ENCODE measurements at regions not wholly inside any gene's neighbourhood (a gene's known extent, or its start where the extent isn't known, plus 50 kb on each side); places are given as distances from the start of the nearest gene placed in this dataset.

- ATAC-seq (no peak), FAIRE-seq (no peak), DNase-seq (ENCODE audit: low read depth in 1 of 2, low spot score in 1 of 2) (no peak)
- TF ChIP-seq KDM1A (IDR thresholded peaks at IDR 0.05; ENCODE audit: low read depth) (peak; percentile 56; the same call in 1 of the 2 replicates), CHD4 (IDR thresholded peaks at IDR 0.05; ENCODE audit: borderline replicate concordance) (peak; percentile 93; the same call in 1 of the 2 replicates), HEYL (CRISPR knock-in tag; IDR thresholded peaks at IDR 0.05) (no peak)
- WGBS (ENCODE audit: missing lambda C conversion rate) = 84% methylated on average over 12 of the region's 12 CpGs
- POLR2A ChIA-PET = no interaction called here
- no peak overlapping the region for H3K4me2 ChIP-seq
- no peaks in the 10 kb centered on the region for H3K9me3 ChIP-seq
- no peak overlapping the region for H3K4me3 ChIP-seq
- peaks cover 9% of the 10 kb centered on the region; the same call in 2 of the 3 replicates for H3K4me1 ChIP-seq
- CTCF ChIA-PET = interaction anchor here (1.3 kb wide), 1 partner anchor 184 kb away, joined by 7 read pairs; no protein-coding TSS in a partner anchor
- H3K27ac ChIP-seq = no peak overlapping the region
Observed at GRCh38 chr19:5232798-5233505, 107.7 kb downstream of the PTPRS start.

GRCh38 chr19:5231857-5232678, 108.5 kb downstream of the PTPRS start:
- ChIA-PET CTCF (interaction anchor here (1.3 kb wide), 1 partner anchor 183 kb away, joined by 7 read pairs; no protein-coding TSS in a partner anchor), POLR2A (no interaction called here)
- no peak overlapping the region for H3K27ac ChIP-seq
- ATAC-seq (no peak), FAIRE-seq (no peak), DNase-seq (ENCODE audit: low read depth in 1 of 2, low spot score in 1 of 2) (no peak)
- 80% methylated on average over 5 of the region's 5 CpGs for WGBS (ENCODE audit: missing lambda C conversion rate)
- TF ChIP-seq ATOH8 (CRISPR knock-in tag; IDR thresholded peaks at IDR 0.05; ENCODE audit: low read depth) (no peak), HOXB5 (CRISPR knock-in tag; IDR thresholded peaks at IDR 0.05) (no peak), CBX8 (IDR thresholded peaks at IDR 0.05) (no peak), KDM1A (IDR thresholded peaks at IDR 0.05; ENCODE audit: low read depth) (peak; percentile 63; the same call in 1 of the 2 replicates), HDAC2 (IDR thresholded peaks at IDR 0.05) (0 out of 2 replicates have a peak, but pooled peaks have one; percentile 17)
- no peak overlapping the region for H3K4me3 ChIP-seq
- no peak overlapping the region for H3K4me2 ChIP-seq
- peaks cover 9% of the 10 kb centered on the region; the same call in 2 of the 3 replicates for H3K4me1 ChIP-seq
- H3K9me3 ChIP-seq = no peaks in the 10 kb centered on the region

- Histone ChIP-seq H3K4me1 (peaks cover 9% of the 10 kb centered on the region; the same call in 2 of the 3 replicates), H3K4me3 (no peak overlapping the region), H3K9me3 (no peaks in the 10 kb centered on the region), H3K27ac (no peak overlapping the region), H3K4me2 (no peak overlapping the region)
- CTCF ChIA-PET = interaction anchor here (0.8 to 1.0 kb wide), 2 partner anchors 178 to 182 kb away, joined by 3 read pairs; no protein-coding TSS in a partner anchor
- WGBS (ENCODE audit: missing lambda C conversion rate) = 93% methylated on average over 20 of the region's 41 CpGs
- TF ChIP-seq ATOH8 (CRISPR knock-in tag; IDR thresholded peaks at IDR 0.05; ENCODE audit: low read depth) (no peak), SREBF2 (IDR thresholded peaks at IDR 0.05) (no peak), MAX (IDR thresholded peaks at IDR 0.05) (no peak)
- DNase-seq (ENCODE audit: low read depth in 1 of 2, low spot score in 1 of 2) (no peak), ATAC-seq (no peak), FAIRE-seq (no peak)
- POLR2A ChIA-PET = no interaction called here
Observed at GRCh38 chr19:5230730-5231555, 109.7 kb downstream of the PTPRS start.

GRCh38 chr19:5229778-5230335, 110.8 kb downstream of the PTPRS start:
- no peak for DNase-seq (ENCODE audit: low read depth in 1 of 2, low spot score in 1 of 2)
- Histone ChIP-seq H3K4me1 (peaks cover 9% of the 10 kb centered on the region; the same call in 2 of the 3 replicates), H3K4me3 (peak overlapping the region; percentile 47), H3K9me3 (no peaks in the 10 kb centered on the region), H3K27ac (peak overlapping the region; percentile 76 to 93), H3K4me2 (peak overlapping the region; percentile 79)
- ChIA-PET CTCF (interaction anchor here (1.0 kb wide), 1 partner anchor 177 kb away, joined by 3 read pairs; no protein-coding TSS in a partner anchor), POLR2A (no interaction called here)
- no peak; a peak in 1 of 6 replicates for ATAC-seq
- WGBS (ENCODE audit: missing lambda C conversion rate) = 45% methylated on average over 4 of the region's 10 CpGs
- TF ChIP-seq CBX8 (IDR thresholded peaks at IDR 0.05) (no peak), ESRRA (IDR thresholded peaks at IDR 0.05; ENCODE audit: borderline replicate concordance, low read length) (no peak), MAZ (IDR thresholded peaks at IDR 0.05; ENCODE audit: borderline replicate concordance, low read depth, low read length) (no peak), RAD21 (conservative IDR thresholded peaks at IDR 0.05 in 1 of 2, IDR thresholded peaks at IDR 0.05 in 1 of 2) (no peak), POLR2AphosphoS2 (conservative IDR thresholded peaks at IDR 0.05; ENCODE audit: low read length) (no peak), SMC3 (IDR thresholded peaks at IDR 0.05) (no peak), EP300 (IDR thresholded peaks at IDR 0.05) (no peak), CTCF (IDR thresholded peaks at IDR 0.05) (no peak), NFE2L2 (conservative IDR thresholded peaks at IDR 0.05; ENCODE audit: low read length) (no peak), EHMT2 (IDR thresholded peaks at IDR 0.05; ENCODE audit: low read depth) (no peak), RFX5 (IDR thresholded peaks at IDR 0.05) (no peak), MAFK (IDR thresholded peaks at IDR 0.05; ENCODE audit: partially characterized antibody) (no peak), MYC (IDR thresholded peaks at IDR 0.05; ENCODE audit: borderline replicate concordance, low read length) (no peak), EHF (CRISPR knock-in tag; IDR thresholded peaks at IDR 0.05) (no peak)
- FAIRE-seq = no peak

All from A549 (cell line).